IPS DF 6.9 (cell line): ENCODE measurements at regions not wholly inside any gene's neighbourhood (a gene's known extent, or its start where the extent isn't known, plus 50 kb on each side); places are given as distances from the start of the nearest gene placed in this dataset.

Experiments
- DNase-seq: peaks from one replicate; pipeline ENCODE4 v3.0.0-alpha.2; 2013; ENCODE audit warnings: low read depth, low spot score
- H3K27ac ChIP-seq: one replicate; pipeline ENCODE4 v1.5.1; 2013; ENCODE audit warnings: low read length, control low read depth
- H3K27me3 ChIP-seq: 2 replicates; pipeline ENCODE4 v1.6.1; 2013; ENCODE audit warnings: mild to moderate bottlenecking, low read length; ENCODE audit not compliant: control insufficient read depth, insufficient read depth
- H3K36me3 ChIP-seq: 2 replicates; pipeline ENCODE4 v1.6.1; 2013; ENCODE audit warnings: low read length; ENCODE audit not compliant: control insufficient read depth, insufficient read depth
- H3K4me1 ChIP-seq: 2 replicates; pipeline ENCODE4 v1.6.1; 2013; ENCODE audit warnings: low read length; ENCODE audit not compliant: control insufficient read depth, insufficient read depth
- H3K4me3 ChIP-seq: 2 replicates; pipeline ENCODE4 v1.5.1; 2013; ENCODE audit warnings: mild to moderate bottlenecking, low read length
- H3K9me3 ChIP-seq: 2 replicates; pipeline ENCODE4 v1.6.1; 2013; ENCODE audit warnings: low read length, inconsistent platforms; ENCODE audit not compliant: control insufficient read depth, insufficient read depth
- WGBS: extraction: QIAGEN DNeasy Blood & Tissue Kit; methylation state at CpG from one replicate; pipeline ENCODE4 v1.1.7; 2013; ENCODE audit warnings: mixed read lengths, missing lambda C conversion rate; ENCODE audit not compliant: insufficient read length, insufficient coverage; 5-methylcytosine and 5-hydroxymethylcytosine counted together

GRCh38 chr2:145059343-145059742, 539.4 kb upstream of the ZEB2 start:
- no peaks in the 10 kb centered on the region for H3K9me3 ChIP-seq
- no peaks in the 10 kb centered on the region for H3K4me1 ChIP-seq
- no peak overlapping the region for H3K27ac ChIP-seq
- no peak for DNase-seq
- WGBS = no CpG with 5 or more reads among the region's 1 CpG
- no peak overlapping the region for H3K4me3 ChIP-seq
- no peaks in the 10 kb centered on the region for H3K27me3 ChIP-seq
- no peaks in the 10 kb centered on the region for H3K36me3 ChIP-seq

DNA sequence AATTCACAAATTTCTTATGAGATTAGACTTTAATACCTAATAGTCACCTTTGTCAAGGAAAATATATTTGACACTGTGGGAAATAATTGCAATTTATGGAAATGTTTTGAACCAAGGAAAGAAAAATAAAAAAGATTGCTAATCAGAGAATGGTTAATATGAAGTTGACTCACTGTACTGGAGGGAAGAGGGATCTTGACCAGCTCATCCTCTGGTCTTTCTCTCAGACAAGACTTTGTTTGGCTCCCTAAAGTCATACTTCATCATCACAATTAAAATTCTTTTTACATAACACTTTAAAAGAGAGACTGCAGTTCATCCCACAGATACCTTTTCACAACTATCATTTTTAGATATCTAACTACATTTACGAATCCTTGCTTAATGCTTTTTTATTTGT, 538.5 kb upstream of the ZEB2 start:
- Histone ChIP-seq H3K9me3 (no peaks in the 10 kb centered on the region), H3K27ac (no peak overlapping the region), H3K27me3 (no peaks in the 10 kb centered on the region), H3K4me1 (no peaks in the 10 kb centered on the region), H3K4me3 (no peak overlapping the region), H3K36me3 (no peaks in the 10 kb centered on the region)
- WGBS = 100% methylated on average over 1 of the region's 1 CpG
- DNase-seq = no peak

DNA sequence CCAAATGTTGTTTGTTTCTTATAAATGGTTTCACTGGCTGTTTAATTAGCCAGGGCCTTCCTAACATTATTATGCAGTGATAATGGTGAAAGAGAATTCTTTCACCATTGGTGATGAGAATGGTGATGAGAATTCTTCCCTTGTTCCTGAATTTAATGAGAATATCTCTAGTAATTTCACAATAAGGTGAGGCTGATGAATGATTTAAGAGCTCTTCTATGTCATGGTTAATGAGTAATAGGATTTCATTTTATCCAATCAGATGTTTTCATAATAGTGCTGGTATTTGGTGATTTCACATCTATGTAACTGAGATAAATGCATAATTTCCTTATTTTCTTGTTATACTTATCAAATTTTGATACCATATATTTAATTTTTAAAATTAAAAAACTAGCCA, 535.7 kb upstream of the ZEB2 start:
- Histone ChIP-seq H3K9me3 (no peaks in the 10 kb centered on the region), H3K27me3 (no peaks in the 10 kb centered on the region), H3K4me3 (no peak overlapping the region), H3K27ac (no peak overlapping the region), H3K4me1 (no peaks in the 10 kb centered on the region), H3K36me3 (no peaks in the 10 kb centered on the region)
- DNase-seq = no peak

GRCh38 chr2:145050134-145050533, 530.2 kb upstream of the ZEB2 start:
- H3K4me3 ChIP-seq = no peak overlapping the region
- no peaks in the 10 kb centered on the region for H3K27me3 ChIP-seq
- H3K9me3 ChIP-seq = no peaks in the 10 kb centered on the region
- H3K36me3 ChIP-seq = no peaks in the 10 kb centered on the region
- WGBS = no CpG with 5 or more reads among the region's 2 CpGs
- H3K27ac ChIP-seq = no peak overlapping the region
- no peaks in the 10 kb centered on the region for H3K4me1 ChIP-seq
- DNase-seq = no peak

GRCh38 chr2:145049475-145049874, 529.6 kb upstream of the ZEB2 start:
- Histone ChIP-seq H3K27ac (no peak overlapping the region), H3K4me1 (no peaks in the 10 kb centered on the region), H3K9me3 (no peaks in the 10 kb centered on the region), H3K4me3 (no peak overlapping the region), H3K36me3 (no peaks in the 10 kb centered on the region), H3K27me3 (no peaks in the 10 kb centered on the region)
- WGBS = no CpG with 5 or more reads among the region's 3 CpGs
- no peak for DNase-seq

DNA sequence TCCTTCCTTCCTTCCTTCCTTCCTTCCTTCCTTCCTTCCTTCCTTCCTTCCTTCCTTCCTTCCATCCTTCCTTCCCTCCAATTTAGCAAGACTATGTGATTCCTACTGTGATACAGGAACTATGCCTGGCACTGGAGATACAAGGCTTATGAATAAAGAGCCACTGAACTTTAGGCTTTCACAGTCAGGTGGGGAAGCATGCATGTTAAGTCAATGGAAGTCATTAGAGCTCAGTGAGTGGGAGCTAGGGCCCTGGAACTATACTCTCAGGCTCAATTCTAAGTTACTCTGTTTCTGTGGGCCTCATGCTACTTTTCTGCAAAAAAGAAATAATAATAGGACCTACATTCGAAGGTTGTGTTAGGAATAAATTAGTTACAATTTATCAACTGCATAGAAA, 527.6 kb upstream of the ZEB2 start:
- H3K9me3 ChIP-seq = no peaks in the 10 kb centered on the region
- no peaks in the 10 kb centered on the region for H3K27me3 ChIP-seq
- H3K36me3 ChIP-seq = no peaks in the 10 kb centered on the region
- H3K4me1 ChIP-seq = no peaks in the 10 kb centered on the region
- no peak overlapping the region for H3K4me3 ChIP-seq
- DNase-seq = no peak
- WGBS = no CpG with 5 or more reads among the region's 1 CpG
- H3K27ac ChIP-seq = no peak overlapping the region

GRCh38 chr2:145044491-145044890, 524.6 kb upstream of the ZEB2 start:
- no peak for DNase-seq
- no peaks in the 10 kb centered on the region for H3K27me3 ChIP-seq
- H3K9me3 ChIP-seq = no peaks in the 10 kb centered on the region
- H3K4me1 ChIP-seq = no peaks in the 10 kb centered on the region; the same call in 1 of the 2 replicates
- H3K27ac ChIP-seq = no peak overlapping the region
- H3K36me3 ChIP-seq = no peaks in the 10 kb centered on the region
- no peak overlapping the region for H3K4me3 ChIP-seq

GRCh38 chr2:145043399-145043834, 523.5 kb upstream of the ZEB2 start:
- no CpG with 5 or more reads among the region's 6 CpGs for WGBS
- Histone ChIP-seq H3K9me3 (no peaks in the 10 kb centered on the region), H3K27me3 (no peaks in the 10 kb centered on the region), H3K27ac (no peak overlapping the region), H3K4me3 (no peak overlapping the region), H3K36me3 (no peaks in the 10 kb centered on the region), H3K4me1 (no peaks in the 10 kb centered on the region; the same call in 1 of the 2 replicates)
- DNase-seq = no peak

DNA sequence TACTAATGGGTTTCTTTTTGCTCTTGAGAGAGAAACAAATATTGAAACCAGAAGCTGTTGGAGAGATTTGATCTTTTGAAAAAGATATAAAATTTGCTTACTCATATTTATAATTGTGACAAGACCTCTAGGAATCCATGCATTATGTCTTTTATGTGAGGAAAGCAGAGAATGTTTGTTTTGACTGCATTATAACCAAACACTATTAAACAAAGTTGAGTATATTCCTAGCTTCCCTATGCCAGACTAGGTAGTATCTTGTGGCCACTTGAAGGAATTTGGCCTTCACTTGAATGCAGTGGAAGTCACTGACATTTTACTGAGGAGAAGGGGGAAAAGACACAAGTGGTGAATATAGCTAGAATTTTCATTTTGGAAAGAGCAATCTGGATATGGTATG, 521.8 kb upstream of the ZEB2 start:
- no peak for DNase-seq
- Histone ChIP-seq H3K27me3 (no peaks in the 10 kb centered on the region), H3K4me1 (no peaks in the 10 kb centered on the region; the same call in 1 of the 2 replicates), H3K4me3 (no peak overlapping the region), H3K27ac (no peak overlapping the region), H3K36me3 (no peaks in the 10 kb centered on the region), H3K9me3 (no peaks in the 10 kb centered on the region)

DNA sequence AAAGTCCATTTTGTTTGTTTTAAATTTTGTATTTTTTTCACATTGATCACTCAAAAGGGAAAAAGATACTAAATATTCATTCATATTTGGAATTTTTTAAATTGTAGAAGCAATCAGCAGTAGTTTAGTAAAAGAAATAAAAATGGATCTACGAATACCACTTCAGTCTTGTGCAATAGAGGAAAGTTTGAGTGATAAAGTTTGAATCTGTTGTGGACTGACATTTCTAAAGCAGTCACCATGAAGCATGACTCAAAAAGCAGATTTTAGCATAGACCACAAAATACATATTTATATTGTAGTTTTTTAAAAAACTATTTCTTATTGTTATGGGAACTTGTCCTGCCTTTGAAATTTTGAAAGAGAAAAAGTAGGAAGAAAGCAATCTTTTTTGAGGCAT, 520.5 kb upstream of the ZEB2 start:
- DNase-seq = no peak
- WGBS = no CpG with 5 or more reads among the region's 1 CpG
- Histone ChIP-seq H3K27ac (no peak overlapping the region), H3K36me3 (no peaks in the 10 kb centered on the region), H3K27me3 (no peaks in the 10 kb centered on the region), H3K4me3 (no peak overlapping the region), H3K4me1 (no peaks in the 10 kb centered on the region; the same call in 1 of the 2 replicates), H3K9me3 (no peaks in the 10 kb centered on the region)

DNA sequence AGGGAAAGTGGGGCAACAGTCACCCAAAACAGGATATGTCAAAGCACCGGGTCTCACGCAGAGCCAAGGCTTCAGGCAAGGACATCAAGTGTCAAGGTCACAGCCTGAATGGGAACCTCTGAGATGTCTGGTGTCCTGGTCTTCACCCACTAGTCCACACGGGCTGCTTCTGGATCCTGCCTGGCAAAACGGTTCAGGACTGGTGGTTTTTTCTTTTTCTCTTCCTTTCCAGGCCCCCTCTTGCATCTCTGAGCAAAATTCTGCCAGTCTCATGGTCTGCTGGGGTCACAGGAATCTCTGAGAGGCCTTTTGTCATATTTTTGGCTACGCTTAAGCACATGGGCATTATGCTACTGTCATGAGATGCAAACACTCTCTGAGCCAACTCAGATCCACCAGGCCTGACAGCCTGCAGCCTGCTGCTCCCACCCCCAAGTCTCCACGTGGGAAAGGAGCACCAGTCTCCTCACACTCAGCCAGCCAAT, 518.2 kb upstream of the ZEB2 start:
- H3K27me3 ChIP-seq = no peaks in the 10 kb centered on the region
- H3K9me3 ChIP-seq = no peaks in the 10 kb centered on the region
- H3K4me1 ChIP-seq = no peaks in the 10 kb centered on the region; the same call in 1 of the 2 replicates
- H3K27ac ChIP-seq = no peak overlapping the region
- DNase-seq = no peak
- WGBS = no CpG with 5 or more reads among the region's 6 CpGs
- H3K4me3 ChIP-seq = no peak overlapping the region
- H3K36me3 ChIP-seq = no peaks in the 10 kb centered on the region
